IMR-90 (cell line): ENCODE measurements at regions not wholly inside any gene's neighbourhood (a gene's known extent, or its start where the extent isn't known, plus 50 kb on each side); places are given as distances from the start of the nearest gene placed in this dataset.

Experiments used
- BHLHE40 ChIP-seq: fragments of 150-350 bp; IDR thresholded peaks from 2 replicates; pipeline ENCODE4 v1.6.1; 2016; ENCODE audit warnings: mild to moderate bottlenecking, low read depth, low read length
- CEBPB ChIP-seq: IDR thresholded peaks from 2 replicates; pipeline ENCODE4 v1.6.1; 2012; ENCODE audit warnings: low read depth, low read length, improper control_type of control experiment
- CTCF ChIP-seq: conservative IDR thresholded peaks from 2 replicates; pipeline ENCODE4 v1.5.1; 2012; ENCODE audit warnings: mild to moderate bottlenecking, low read depth, low read length, improper control_type of control experiment
- MAFK ChIP-seq: IDR thresholded peaks from 2 replicates; pipeline ENCODE4 v1.6.1; 2012; ENCODE audit warnings: low read depth, low read length, improper control_type of control experiment
- POLR2A ChIP-seq: IDR thresholded peaks from 2 replicates; pipeline ENCODE4 v1.6.1; 2012; ENCODE audit warnings: mild to moderate bottlenecking, low read depth, low read length
- RCOR1 ChIP-seq: IDR thresholded peaks from 2 replicates; pipeline ENCODE4 v1.6.1; 2012; ENCODE audit warnings: mild to moderate bottlenecking, low read length, improper control_type of control experiment; ENCODE audit not compliant: insufficient replicate concordance
- RFX5 ChIP-seq: IDR thresholded peaks from 2 replicates; pipeline ENCODE4 v1.8.0; 2012; ENCODE audit warnings: low read depth, mild to moderate bottlenecking, low read length, moderate library complexity
- SMC3 ChIP-seq: fragments of 150-350 bp; IDR thresholded peaks from 2 replicates; pipeline ENCODE4 v1.6.1; 2016; ENCODE audit warnings: low read depth, mild to moderate bottlenecking, antibody characterized with exemption, low read length, moderate library complexity

- TF ChIP-seq BHLHE40 (no peak), CTCF (no peak), RFX5 (no peak), CEBPB (no peak), POLR2A (no peak), MAFK (no peak), SMC3 (no peak), RCOR1 (no peak)
Observed at GRCh38 chr14:34049790-34050189, 98.9 kb upstream of the EGLN3 start.
